ENCODE measurements at regions not wholly inside any gene's neighbourhood (a gene's known extent, or its start where the extent isn't known, plus 50 kb on each side); places are given as distances from the start of the nearest gene placed in this dataset.
A peak's percentile ranks its signal among the peaks of the same experiment; 100 is the strongest.

DNA sequence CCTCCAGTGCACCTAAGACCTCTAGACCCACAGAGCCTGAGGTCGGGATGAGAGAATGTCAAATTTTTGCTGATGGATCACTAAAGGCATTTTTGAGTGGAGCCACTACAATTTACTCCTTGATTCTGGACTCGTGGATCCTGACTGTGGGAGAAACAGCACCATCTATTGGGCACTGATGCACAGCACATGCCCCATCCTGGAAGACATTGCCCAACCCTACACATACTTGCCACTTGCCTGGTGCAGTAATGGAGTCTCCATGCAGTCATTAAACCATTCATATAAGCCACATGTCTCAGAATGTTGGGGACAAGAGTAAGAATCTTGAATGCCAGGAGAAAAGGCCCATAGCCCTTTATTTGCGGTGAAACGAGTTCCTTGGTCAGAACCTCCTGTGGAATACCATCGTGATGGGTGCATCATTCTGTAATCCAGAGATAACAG is 103.9 kb downstream of the GGTLC2 start:
- intact Hi-C loops (cut with DNase I), result loop anchor here in 1 of 4 donors (5.0 kb wide), 1 partner anchor 36 kb away; no protein-coding TSS in a partner anchor
- peak; percentile 34 to 67 (median 58) for DNase-seq
- WGBS, 3 donors, result 50 to 54% (median 52%) methylated on average over 5 of the region's 5 CpGs
- H3K4me3 ChIP-seq, result no peak overlapping the region
- no peak for TF ChIP-seq EP300 (IDR thresholded peaks at IDR 0.05)
- TF ChIP-seq, protein P1, sequence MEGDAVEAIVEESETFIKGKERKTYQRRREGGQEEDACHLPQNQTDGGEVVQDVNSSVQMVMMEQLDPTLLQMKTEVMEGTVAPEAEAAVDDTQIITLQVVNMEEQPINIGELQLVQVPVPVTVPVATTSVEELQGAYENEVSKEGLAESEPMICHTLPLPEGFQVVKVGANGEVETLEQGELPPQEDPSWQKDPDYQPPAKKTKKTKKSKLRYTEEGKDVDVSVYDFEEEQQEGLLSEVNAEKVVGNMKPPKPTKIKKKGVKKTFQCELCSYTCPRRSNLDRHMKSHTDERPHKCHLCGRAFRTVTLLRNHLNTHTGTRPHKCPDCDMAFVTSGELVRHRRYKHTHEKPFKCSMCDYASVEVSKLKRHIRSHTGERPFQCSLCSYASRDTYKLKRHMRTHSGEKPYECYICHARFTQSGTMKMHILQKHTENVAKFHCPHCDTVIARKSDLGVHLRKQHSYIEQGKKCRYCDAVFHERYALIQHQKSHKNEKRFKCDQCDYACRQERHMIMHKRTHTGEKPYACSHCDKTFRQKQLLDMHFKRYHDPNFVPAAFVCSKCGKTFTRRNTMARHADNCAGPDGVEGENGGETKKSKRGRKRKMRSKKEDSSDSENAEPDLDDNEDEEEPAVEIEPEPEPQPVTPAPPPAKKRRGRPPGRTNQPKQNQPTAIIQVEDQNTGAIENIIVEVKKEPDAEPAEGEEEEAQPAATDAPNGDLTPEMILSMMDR (IDR thresholded peaks at IDR 0.05), result peak in 2 of 3 donors; percentile 39 to 45
- TF ChIP-seq POLR2A (IDR thresholded peaks at IDR 0.05), result no peak
- no peaks in the 10 kb centered on the region for H3K27me3 ChIP-seq
- H3K4me1 ChIP-seq (ENCODE audit: insufficient read depth), result no peaks in the 10 kb centered on the region
- no peaks in the 10 kb centered on the region for H3K36me3 ChIP-seq
- H3K27ac ChIP-seq, result no peak overlapping the region
- H3K9me3 ChIP-seq, result no peaks in the 10 kb centered on the region

DNA sequence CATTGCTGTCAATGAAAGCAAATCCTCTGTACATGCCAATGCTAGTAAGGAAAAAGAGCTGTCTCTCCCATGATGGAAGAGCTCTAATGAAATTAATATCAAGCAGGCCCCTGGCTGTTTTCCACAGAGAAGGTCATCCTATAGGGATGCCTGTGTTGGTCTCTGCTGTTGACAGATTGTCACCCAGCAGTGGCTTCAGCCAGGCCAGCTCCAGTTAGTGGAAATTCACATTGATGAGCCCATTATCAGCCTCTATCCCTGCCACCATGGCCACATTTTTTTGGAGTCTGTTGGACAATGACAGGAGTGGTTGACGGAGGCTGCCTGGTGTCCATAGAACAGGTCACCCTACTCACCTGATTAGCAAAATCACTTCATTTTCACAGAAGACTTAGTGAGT is 104.3 kb downstream of the GGTLC2 start:
- DNase-seq, result no peak
- H3K27ac ChIP-seq, result no peak overlapping the region
- no peak for TF ChIP-seq POLR2A (IDR thresholded peaks at IDR 0.05)
- TF ChIP-seq, protein P1 (IDR thresholded peaks at IDR 0.05), result no peak
- no peak for TF ChIP-seq EP300 (IDR thresholded peaks at IDR 0.05)
- no peaks in the 10 kb centered on the region for H3K36me3 ChIP-seq
- intact Hi-C loops (cut with DNase I), result loop anchor here in 1 of 4 donors (5.0 kb wide), 1 partner anchor 36 kb away; no protein-coding TSS in a partner anchor
- no peak overlapping the region for H3K4me3 ChIP-seq
- H3K4me1 ChIP-seq (ENCODE audit: insufficient read depth), result no peaks in the 10 kb centered on the region
- 93 to 100% (median 97%) methylated on average over 1 of the region's 1 CpG for WGBS, 3 donors
- no peaks in the 10 kb centered on the region for H3K27me3 ChIP-seq
- H3K9me3 ChIP-seq, result no peaks in the 10 kb centered on the region

DNA sequence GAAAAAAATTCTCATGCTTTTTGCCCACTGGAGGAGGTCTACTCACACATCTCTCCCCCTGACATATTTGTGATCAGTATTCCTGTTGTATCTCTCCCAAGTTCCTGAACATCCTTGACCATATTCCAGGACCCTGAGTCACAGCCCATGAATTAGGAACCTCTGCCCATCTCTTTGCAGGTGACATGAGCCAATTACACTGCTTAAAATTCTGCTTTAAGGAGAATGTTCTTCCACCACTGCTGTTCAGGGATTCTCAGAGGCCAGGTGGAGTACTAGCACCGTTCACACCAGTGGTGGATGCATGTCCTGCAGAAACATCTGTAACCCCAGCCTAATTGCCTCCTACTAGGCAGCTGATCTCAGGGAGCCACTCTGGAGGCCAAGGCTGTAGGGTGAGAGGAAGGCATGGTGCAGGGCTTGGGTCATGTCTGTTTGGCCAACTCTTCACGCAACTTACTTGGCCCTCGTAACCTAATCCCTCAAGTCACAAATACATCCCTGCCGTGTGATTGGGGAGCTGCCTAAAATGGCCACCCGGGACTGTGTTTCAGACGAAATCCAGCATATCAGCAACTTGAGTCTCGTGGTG is 104.8 kb downstream of the GGTLC2 start:
- DNase-seq, result no peak
- Histone ChIP-seq H3K27me3 (no peaks in the 10 kb centered on the region), H3K4me3 (no peak overlapping the region), H3K9me3 (no peaks in the 10 kb centered on the region), H3K27ac (no peak overlapping the region), H3K4me1 (ENCODE audit: insufficient read depth) (no peaks in the 10 kb centered on the region), H3K36me3 (no peaks in the 10 kb centered on the region)
- intact Hi-C loops (cut with DNase I), result loop anchor here in 1 of 4 donors (5.0 kb wide), 1 partner anchor 37 kb away; no protein-coding TSS in a partner anchor
- TF ChIP-seq, protein P1 (IDR thresholded peaks at IDR 0.05), result no peak
- TF ChIP-seq EP300 (IDR thresholded peaks at IDR 0.05) (no peak), POLR2A (IDR thresholded peaks at IDR 0.05) (no peak)
- 51 to 65% (median 64%) methylated on average over 6 to 7 of the region's 7 CpGs for WGBS, 3 donors

DNA sequence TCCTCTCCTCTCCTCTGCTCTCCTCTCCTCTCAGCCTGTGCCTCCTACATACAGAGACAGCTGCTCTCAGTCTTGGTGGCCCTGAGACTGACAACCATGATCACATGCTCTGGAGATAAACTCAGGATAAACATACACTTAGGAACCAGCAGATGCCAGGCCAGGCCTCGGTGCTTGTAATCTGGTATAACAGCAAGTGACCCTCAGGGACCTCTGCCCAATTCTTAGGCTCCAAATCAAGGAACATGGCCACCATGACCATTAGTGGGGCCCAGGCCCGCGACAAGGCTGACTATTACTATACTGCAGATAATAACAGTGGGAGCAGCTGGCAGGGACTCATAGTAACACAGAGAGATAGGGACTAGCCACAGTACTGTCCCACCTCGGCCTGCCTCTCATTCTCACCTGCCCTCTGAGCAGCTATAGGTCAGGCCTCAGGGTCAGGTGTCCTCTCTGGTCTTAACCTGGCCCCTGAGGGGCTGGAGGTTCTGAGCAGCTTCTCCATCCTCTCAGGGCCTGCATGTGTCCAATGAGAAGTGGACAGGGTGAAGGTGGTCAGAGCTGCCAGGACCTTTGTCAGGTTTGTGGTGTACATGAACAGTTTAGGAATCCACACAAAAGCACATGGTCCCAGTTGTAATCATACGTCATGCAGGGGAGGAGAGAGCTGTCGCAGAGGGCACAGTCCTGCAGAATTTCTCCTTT is 106.1 kb downstream of the GGTLC2 start:
- H3K36me3 ChIP-seq, result no peaks in the 10 kb centered on the region
- H3K9me3 ChIP-seq, result no peaks in the 10 kb centered on the region
- no peak for DNase-seq
- no peak overlapping the region for H3K4me3 ChIP-seq
- WGBS, 3 donors, result 52 to 64% (median 54%) methylated on average over 6 of the region's 6 CpGs
- TF ChIP-seq, protein P1 (IDR thresholded peaks at IDR 0.05), result no peak
- TF ChIP-seq POLR2A (IDR thresholded peaks at IDR 0.05) (no peak), EP300 (IDR thresholded peaks at IDR 0.05) (no peak)
- H3K27ac ChIP-seq, result no peak overlapping the region
- no peaks in the 10 kb centered on the region for H3K4me1 ChIP-seq (ENCODE audit: insufficient read depth)
- intact Hi-C loops (cut with DNase I), result loop anchor here in 1 of 4 donors (10.0 kb wide), 1 partner anchor 166 kb away; no protein-coding TSS in a partner anchor
- H3K27me3 ChIP-seq, result no peaks in the 10 kb centered on the region

Measured in ovary (tissue), 7 donors.